ENCODE measurements at regions not wholly inside any gene's neighbourhood (a gene's known extent, or its start where the extent isn't known, plus 50 kb on each side); places are given as distances from the start of the nearest gene placed in this dataset.

GRCh38 chr11:31997955-31998354 is 92.9 kb upstream of the RCN1 start:
- TF ChIP-seq TCF4 (CRISPR knock-in tag; IDR thresholded peaks at IDR 0.05; ENCODE audit: borderline replicate concordance): no peak
- TF ChIP-seq OSR1 (CRISPR knock-in tag; IDR thresholded peaks at IDR 0.05): no peak
- TF ChIP-seq ZC3H10 (CRISPR knock-in tag; IDR thresholded peaks at IDR 0.05): no peak
- TF ChIP-seq, protein P1, sequence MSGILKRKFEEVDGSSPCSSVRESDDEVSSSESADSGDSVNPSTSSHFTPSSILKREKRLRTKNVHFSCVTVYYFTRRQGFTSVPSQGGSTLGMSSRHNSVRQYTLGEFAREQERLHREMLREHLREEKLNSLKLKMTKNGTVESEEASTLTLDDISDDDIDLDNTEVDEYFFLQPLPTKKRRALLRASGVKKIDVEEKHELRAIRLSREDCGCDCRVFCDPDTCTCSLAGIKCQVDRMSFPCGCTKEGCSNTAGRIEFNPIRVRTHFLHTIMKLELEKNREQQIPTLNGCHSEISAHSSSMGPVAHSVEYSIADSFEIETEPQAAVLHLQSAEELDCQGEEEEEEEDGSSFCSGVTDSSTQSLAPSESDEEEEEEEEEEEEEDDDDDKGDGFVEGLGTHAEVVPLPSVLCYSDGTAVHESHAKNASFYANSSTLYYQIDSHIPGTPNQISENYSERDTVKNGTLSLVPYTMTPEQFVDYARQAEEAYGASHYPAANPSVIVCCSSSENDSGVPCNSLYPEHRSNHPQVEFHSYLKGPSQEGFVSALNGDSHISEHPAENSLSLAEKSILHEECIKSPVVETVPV (CRISPR knock-in tag; IDR thresholded peaks at IDR 0.05): no peak
- TF ChIP-seq, protein P2, sequence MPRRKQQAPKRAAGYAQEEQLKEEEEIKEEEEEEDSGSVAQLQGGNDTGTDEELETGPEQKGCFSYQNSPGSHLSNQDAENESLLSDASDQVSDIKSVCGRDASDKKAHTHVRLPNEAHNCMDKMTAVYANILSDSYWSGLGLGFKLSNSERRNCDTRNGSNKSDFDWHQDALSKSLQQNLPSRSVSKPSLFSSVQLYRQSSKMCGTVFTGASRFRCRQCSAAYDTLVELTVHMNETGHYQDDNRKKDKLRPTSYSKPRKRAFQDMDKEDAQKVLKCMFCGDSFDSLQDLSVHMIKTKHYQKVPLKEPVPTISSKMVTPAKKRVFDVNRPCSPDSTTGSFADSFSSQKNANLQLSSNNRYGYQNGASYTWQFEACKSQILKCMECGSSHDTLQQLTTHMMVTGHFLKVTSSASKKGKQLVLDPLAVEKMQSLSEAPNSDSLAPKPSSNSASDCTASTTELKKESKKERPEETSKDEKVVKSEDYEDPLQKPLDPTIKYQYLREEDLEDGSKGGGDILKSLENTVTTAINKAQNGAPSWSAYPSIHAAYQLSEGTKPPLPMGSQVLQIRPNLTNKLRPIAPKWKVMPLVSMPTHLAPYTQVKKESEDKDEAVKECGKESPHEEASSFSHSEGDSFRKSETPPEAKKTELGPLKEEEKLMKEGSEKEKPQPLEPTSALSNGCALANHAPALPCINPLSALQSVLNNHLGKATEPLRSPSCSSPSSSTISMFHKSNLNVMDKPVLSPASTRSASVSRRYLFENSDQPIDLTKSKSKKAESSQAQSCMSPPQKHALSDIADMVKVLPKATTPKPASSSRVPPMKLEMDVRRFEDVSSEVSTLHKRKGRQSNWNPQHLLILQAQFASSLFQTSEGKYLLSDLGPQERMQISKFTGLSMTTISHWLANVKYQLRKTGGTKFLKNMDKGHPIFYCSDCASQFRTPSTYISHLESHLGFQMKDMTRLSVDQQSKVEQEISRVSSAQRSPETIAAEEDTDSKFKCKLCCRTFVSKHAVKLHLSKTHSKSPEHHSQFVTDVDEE (CRISPR knock-in tag; IDR thresholded peaks at IDR 0.05): no peak
- TF ChIP-seq, protein P3, sequence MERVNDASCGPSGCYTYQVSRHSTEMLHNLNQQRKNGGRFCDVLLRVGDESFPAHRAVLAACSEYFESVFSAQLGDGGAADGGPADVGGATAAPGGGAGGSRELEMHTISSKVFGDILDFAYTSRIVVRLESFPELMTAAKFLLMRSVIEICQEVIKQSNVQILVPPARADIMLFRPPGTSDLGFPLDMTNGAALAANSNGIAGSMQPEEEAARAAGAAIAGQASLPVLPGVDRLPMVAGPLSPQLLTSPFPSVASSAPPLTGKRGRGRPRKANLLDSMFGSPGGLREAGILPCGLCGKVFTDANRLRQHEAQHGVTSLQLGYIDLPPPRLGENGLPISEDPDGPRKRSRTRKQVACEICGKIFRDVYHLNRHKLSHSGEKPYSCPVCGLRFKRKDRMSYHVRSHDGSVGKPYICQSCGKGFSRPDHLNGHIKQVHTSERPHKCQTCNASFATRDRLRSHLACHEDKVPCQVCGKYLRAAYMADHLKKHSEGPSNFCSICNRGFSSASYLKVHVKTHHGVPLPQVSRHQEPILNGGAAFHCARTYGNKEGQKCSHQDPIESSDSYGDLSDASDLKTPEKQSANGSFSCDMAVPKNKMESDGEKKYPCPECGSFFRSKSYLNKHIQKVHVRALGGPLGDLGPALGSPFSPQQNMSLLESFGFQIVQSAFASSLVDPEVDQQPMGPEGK (CRISPR knock-in tag; IDR thresholded peaks at IDR 0.05; ENCODE audit: borderline replicate concordance): no peak
- TF ChIP-seq ZNF70 (CRISPR knock-in tag; IDR thresholded peaks at IDR 0.05): no peak
- no peak for TF ChIP-seq ARNTL (CRISPR knock-in tag; IDR thresholded peaks at IDR 0.05; ENCODE audit: borderline replicate concordance, low read depth)
- TF ChIP-seq BACH2 (CRISPR knock-in tag; IDR thresholded peaks at IDR 0.05; ENCODE audit: borderline replicate concordance): no peak
- TF ChIP-seq SNAI2 (CRISPR knock-in tag; IDR thresholded peaks at IDR 0.05): no peak
- no peak for TF ChIP-seq POU6F1 (CRISPR knock-in tag; IDR thresholded peaks at IDR 0.05; ENCODE audit: borderline replicate concordance, low read depth)
- TF ChIP-seq CREB5 (CRISPR knock-in tag; IDR thresholded peaks at IDR 0.05; ENCODE audit: low read depth): no peak
- TF ChIP-seq PPARA (CRISPR knock-in tag; IDR thresholded peaks at IDR 0.05; ENCODE audit: borderline replicate concordance): no peak
- no peak for TF ChIP-seq CSDC2 (CRISPR knock-in tag; IDR thresholded peaks at IDR 0.05)
- no peak for TF ChIP-seq GLIS3 (CRISPR knock-in tag; IDR thresholded peaks at IDR 0.05)
- TF ChIP-seq TOX (CRISPR knock-in tag; IDR thresholded peaks at IDR 0.05; ENCODE audit: borderline replicate concordance): no peak
- ATAC-seq: no peak

GRCh38 chr11:31996159-31996881 is 94.6 kb upstream of the RCN1 start:
- peak; percentile 54 for ATAC-seq
- TF ChIP-seq, protein P2 (CRISPR knock-in tag; IDR thresholded peaks at IDR 0.05): no peak
- TF ChIP-seq ZNF565 (CRISPR knock-in tag; conservative IDR thresholded peaks at IDR 0.05; ENCODE audit: low read depth): no peak
- no peak for TF ChIP-seq POU6F1 (CRISPR knock-in tag; IDR thresholded peaks at IDR 0.05; ENCODE audit: borderline replicate concordance, low read depth)
- no peak for TF ChIP-seq ZNF70 (CRISPR knock-in tag; IDR thresholded peaks at IDR 0.05)
- TF ChIP-seq CSDC2 (CRISPR knock-in tag; IDR thresholded peaks at IDR 0.05): no peak
- no peak for TF ChIP-seq GLIS3 (CRISPR knock-in tag; IDR thresholded peaks at IDR 0.05)
- TF ChIP-seq, protein P1 (CRISPR knock-in tag; IDR thresholded peaks at IDR 0.05): no peak
- TF ChIP-seq TOX (CRISPR knock-in tag; IDR thresholded peaks at IDR 0.05; ENCODE audit: borderline replicate concordance): no peak
- no peak for TF ChIP-seq OSR1 (CRISPR knock-in tag; IDR thresholded peaks at IDR 0.05)
- no peak for TF ChIP-seq SNAI2 (CRISPR knock-in tag; IDR thresholded peaks at IDR 0.05)
- no peak for TF ChIP-seq ZNF8 (CRISPR knock-in tag; IDR thresholded peaks at IDR 0.05)
- TF ChIP-seq ZC3H10 (CRISPR knock-in tag; IDR thresholded peaks at IDR 0.05): no peak
- no peak for TF ChIP-seq PPARA (CRISPR knock-in tag; IDR thresholded peaks at IDR 0.05; ENCODE audit: borderline replicate concordance)
- no peak for TF ChIP-seq ZFP30 (CRISPR knock-in tag; IDR thresholded peaks at IDR 0.05)
- TF ChIP-seq RARB (CRISPR knock-in tag; IDR thresholded peaks at IDR 0.05): no peak
- no peak for TF ChIP-seq CREB5 (CRISPR knock-in tag; IDR thresholded peaks at IDR 0.05; ENCODE audit: low read depth)
